NCI-H2081 treated with DMSO at 0.1 percent for 48 hours (cell line): ENCODE measurements at regions not wholly inside any gene's neighbourhood (a gene's known extent, or its start where the extent isn't known, plus 50 kb on each side); places are given as distances from the start of the nearest gene placed in this dataset.

Experiments used
- DNase-seq: peaks from one replicate; lab custom pipeline; 2025; lab: John Stamatoyannopoulos, UW

DNA sequence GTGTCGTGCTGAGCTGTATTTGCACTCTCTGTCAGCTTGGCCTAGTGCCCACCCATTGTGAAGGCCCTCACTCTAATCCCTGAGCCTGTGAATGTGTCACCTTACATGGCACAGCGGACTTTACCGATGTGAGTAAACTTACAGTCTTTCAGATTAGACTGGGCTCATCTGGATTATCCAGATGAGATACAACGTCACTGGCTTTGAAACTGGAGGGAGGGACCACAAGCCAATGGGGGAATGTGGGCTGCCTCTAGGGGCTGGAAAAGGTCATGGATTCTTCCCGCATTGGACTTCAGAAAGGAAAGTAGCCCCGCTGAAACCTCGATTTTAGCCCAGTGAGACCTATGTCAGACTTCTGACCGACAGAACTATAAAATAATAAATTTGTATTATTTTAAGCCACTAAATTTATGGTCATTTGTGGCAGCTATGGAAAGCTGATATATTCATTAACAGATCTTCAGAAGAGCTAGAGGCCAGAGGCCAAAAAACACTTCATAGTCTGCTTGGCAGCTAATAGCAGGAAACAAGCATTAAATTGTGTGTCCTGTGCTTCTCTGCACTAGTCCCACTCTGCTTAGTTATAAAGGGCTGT is 139.0 kb upstream of the GAS1 start:
- no peak for DNase-seq

- no peak for DNase-seq
These were observed 139.9 kb upstream of the GAS1 start for GRCh38 chr9:87087197-87087596.

GRCh38 chr9:87088192-87088591 is 140.9 kb upstream of the GAS1 start:
- no peak for DNase-seq

DNA sequence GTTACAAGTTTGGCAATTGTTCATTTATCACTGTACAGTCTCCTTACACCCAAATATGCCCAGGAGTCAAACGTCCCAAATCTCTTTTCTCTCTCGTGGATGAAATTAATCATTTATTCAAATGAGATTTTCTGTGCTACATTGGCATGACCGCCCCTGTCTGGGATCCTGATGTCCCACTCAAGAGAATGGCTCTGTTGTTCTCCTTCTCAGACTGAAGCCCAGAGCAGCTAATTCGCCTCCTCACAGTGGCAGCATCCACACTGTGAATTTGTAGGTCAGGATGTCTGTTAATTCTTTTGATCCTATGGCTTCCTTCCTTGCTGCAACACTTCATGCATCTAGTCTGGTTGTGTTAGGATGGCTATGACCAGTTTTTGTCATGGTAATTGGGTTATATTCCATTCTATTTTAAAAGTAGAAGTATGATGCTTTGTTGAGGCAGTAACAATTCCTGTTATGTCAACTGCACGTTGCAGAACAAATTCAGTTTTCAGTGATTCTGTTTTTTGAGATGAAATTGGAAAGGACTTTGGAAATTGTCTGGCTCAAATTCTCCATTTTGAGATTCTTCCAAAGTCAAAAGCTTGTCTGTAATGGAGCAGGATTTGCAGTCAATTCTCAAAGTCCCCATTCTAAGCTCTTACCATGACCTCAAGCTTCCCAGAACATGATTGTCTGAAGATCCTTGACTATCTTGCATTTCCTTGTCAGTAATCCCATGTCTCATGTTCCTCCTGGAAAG is 141.5 kb upstream of the GAS1 start:
- DNase-seq: no peak

- no peak for DNase-seq
These were observed 142.2 kb upstream of the GAS1 start for GRCh38 chr9:87089506-87089905.

GRCh38 chr9:87089929-87090328 is 142.6 kb upstream of the GAS1 start:
- no peak for DNase-seq

GRCh38 chr9:87093777-87094176 is 146.5 kb upstream of the GAS1 start:
- no peak for DNase-seq

DNA sequence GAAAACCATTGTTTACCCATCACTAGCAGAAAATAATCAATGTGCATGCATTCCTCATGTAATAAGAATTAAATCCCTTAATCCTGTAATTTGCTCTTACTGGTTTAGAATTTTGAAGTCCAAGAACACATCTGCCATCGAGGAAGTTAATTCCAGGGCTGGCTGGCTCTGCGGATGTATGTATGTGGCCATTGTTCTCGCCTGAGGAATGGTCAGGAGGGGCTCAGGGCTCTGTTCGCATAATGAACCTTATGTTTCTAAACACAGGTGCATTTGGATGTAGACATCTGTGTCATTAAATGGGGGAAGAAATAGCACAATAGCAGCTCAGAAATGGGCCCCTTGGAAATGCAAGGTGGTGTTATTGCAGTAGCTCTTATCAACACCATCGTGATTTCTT is 148.6 kb upstream of the GAS1 start:
- no peak for DNase-seq

DNA sequence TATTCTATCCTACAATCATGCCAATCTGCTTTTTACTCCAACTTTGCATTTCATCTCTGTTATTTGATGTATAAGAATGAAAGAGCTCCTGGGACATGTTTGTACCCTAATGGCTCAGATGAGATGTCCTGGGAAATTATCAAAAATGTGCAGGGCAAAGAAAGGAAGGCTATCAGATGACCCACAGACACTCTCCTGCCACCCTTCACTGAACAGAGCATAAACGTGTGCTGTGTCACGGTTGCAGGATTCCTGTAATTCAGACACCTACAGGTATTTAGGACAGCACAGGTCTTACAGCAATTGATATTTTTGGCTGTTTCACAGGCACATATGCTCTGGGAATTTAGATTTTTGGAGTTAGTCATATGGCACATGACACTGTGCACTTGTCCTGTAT is 149.2 kb upstream of the GAS1 start:
- DNase-seq: no peak

DNA sequence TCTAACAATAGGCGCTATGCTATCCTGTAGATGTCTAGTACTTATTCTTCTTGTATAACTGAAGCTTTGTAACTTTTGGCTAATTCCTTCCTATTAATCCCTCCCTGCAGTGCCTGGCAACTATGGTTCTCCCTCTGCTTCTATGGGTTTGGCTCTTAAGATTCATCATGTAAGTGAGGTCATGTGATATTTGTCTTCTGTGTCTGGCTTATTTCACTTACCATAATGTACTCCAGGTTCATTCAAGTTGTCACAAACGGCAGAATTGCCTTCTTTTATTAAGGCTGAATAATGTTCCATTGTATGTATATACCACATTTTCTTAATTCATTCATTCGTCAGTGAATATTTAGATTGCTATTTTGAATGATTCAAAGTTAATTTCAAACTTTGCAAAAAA is 149.9 kb upstream of the GAS1 start:
- no peak for DNase-seq

DNA sequence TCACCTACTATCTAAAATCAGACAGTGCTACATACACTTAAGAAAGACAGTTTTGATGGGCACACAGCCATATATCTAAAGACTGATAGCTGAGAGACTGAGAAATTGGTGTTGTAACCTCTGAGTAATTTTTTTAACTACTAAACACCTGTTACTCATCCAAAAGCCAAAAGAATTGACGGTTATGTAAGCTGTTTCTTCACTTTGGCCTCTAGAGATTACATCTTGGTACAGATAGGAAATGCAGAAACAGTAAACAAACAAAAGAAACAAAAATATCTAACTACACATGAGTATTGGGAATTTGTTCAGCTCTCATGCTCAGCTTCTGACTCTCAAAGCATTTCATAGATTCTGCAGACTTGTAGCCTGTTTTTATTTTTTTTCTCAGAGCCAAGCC is 152.1 kb upstream of the GAS1 start:
- no peak for DNase-seq

GRCh38 chr9:87100001-87100400 is 152.7 kb upstream of the GAS1 start:
- no peak for DNase-seq

- DNase-seq: no peak
These were observed 154.8 kb upstream of the GAS1 start for GRCh38 chr9:87102126-87102525.

GRCh38 chr9:87107072-87107471 is 159.8 kb upstream of the GAS1 start:
- no peak for DNase-seq

- DNase-seq: no peak
These were observed 161.4 kb upstream of the GAS1 start for GRCh38 chr9:87108661-87109060.

DNA sequence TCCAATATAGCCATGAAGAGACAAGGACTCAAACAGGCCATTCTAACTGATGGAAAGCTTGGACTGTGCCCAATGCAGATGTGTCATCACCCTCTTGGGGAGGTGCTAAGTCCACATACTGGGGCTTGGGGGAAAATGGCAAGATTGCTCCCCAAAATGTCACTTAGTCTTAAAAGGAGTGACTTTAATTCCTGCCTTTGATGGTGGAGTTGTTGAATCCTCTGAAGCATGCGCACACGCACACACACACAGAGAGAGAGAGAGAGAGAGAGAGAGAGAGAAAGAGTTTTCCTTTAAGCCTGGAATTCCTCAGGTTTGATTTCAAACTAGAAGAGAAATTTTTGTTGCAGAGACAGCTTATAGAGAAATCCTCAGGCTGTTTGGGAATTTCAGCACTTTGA is 161.9 kb upstream of the GAS1 start:
- no peak for DNase-seq

GRCh38 chr9:87109851-87110250 is 162.5 kb upstream of the GAS1 start:
- DNase-seq: no peak

DNA sequence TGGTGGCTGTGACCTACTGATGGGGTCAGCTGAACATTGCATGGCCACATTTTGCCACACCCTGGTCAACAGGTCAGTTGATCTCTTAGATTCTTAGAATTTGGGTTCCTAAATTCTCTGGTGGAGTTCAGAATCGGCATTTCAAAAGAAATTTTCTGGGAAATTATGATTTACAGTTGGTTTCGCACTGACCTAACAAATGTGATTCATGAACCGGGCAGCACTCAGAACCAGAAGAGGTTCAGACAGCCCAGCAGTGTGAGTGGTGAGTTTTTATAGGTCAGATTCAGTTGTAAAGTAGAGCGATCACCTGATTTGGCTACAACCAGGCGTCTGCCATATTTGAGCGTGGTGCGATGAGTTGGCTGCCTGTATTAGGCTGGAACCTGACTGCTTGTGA is 163.7 kb upstream of the GAS1 start:
- no peak for DNase-seq

GRCh38 chr9:87112656-87113055 is 165.3 kb upstream of the GAS1 start:
- no peak for DNase-seq

DNA sequence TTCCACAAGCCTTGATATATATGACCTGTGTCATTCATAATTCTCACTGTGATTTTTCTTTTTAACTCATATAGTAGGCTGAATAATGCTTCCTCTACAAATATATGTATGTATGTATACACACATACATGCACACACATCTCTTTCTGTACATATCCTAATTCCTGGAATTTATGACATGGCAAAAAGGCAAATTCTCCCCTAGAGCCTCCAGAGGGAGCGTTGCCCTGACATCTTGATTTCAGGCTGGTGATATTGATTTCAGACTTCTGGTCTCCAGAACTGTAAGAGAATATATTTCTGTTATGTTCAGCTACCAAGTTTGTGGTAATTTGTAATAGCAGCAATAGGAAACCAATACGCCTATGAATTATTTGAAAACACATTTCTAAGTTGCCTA is 166.6 kb upstream of the GAS1 start:
- no peak for DNase-seq

- DNase-seq: no peak
These were observed 168.5 kb upstream of the GAS1 start for GRCh38 chr9:87115785-87116184.

DNA sequence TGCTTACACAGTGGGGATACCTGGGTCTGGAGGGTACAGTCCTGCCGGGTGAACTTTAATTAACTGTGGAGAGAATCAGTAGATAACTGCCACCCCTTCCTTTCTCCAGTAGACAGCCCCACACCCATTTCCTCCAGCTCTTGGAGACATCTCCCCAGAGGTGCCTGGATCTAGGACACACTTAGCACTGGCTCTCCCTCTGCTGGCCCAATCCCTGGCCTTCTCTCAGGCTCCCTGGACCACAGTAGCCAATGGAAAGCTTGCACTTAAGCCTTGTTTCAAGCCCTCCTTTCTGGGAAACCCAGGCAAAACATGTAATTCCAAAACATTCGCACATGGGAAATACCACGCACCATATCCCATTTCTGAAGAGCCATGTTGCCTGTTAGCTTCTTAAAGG is 169.2 kb upstream of the GAS1 start:
- no peak for DNase-seq

GRCh38 chr9:87118594-87118993 is 171.3 kb upstream of the GAS1 start:
- no peak for DNase-seq

DNA sequence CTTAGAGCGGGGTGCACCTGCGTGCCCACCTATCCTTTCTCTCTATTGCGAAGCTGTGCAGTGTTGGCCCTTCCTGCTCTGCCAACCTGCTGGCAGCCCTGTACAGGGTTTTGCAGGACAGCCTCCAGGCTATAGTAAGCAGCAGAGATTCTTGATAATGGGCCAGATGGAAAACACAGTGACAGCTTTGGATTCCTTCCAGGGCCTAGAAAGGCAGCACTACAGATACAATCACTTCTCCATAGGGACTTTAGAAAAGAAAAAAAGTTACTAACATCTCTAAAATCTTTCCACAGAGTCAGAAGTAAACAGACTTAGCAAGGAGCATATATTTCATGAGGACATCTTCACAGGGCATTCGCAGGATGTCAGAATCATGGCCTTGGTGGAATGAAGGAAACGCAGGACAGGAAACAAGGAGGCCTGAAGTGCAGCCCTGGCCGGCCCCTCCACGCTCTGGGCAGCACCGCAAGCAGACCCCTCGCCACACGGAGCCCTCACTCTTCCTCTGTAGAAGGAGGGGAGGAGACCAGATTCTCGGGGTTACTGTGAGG is 172.1 kb upstream of the GAS1 start:
- no peak for DNase-seq
